HG03135 (cell line): ENCODE measurements at regions not wholly inside any gene's neighbourhood (a gene's known extent, or its start where the extent isn't known, plus 50 kb on each side); places are given as distances from the start of the nearest gene placed in this dataset.

Experiments
- ATAC-seq: cut with Tn5 transposase; IDR thresholded peaks from one replicate; pipeline ENCODE4 v1.9.1; 2021; ENCODE audit warnings: mild to moderate bottlenecking, moderate library complexity; ENCODE audit not compliant: unreplicated experiment

- no peak for ATAC-seq
These were observed 130.1 kb downstream of the MRPL36 start for GRCh38 chr5:1669276-1670155.

GRCh38 chr5:1668141-1668721, 131.4 kb downstream of the MRPL36 start:
- ATAC-seq, result no peak

GRCh38 chr5:1667648-1668140, 131.9 kb downstream of the MRPL36 start:
- ATAC-seq, result no peak

DNA sequence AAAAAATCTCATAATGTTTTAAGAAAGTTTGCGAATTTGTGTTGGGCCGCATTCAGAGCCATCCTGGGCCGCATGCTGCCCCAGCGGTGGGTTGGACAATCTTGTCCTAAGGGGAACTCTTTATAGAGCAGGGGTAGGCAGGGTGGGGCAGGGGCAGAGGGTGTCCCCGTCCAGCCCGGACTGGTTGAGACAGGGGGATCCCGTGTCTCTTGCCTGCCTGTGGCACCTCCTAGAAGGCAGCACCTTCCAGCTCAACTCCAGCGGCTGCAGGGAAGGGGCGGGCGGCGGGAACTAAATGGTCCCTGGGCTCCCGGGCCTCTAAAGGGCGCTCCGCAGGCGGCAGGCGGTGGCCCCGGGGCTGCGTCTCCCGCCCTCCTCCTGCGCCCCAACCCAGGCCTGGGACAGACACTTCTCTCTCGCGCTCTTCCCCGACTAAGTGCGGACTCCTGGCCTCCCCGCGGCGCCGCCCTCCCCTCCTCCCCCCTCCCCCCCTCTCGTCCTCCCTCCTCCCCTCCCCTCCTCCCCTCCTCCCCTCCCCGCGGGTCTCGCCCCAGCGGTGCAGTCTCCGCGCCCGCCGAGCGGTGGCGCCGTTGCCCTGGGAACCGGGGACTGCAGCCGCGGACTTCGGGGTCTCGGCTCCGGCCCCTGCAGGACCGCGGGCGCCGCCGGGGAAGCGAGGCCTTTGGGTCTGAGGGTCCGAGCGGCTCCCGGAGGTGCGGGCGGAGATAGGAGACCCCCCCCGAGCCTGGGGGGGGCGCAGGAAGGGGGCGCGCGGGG, 132.6 kb downstream of the MRPL36 start:
- no peak for ATAC-seq

DNA sequence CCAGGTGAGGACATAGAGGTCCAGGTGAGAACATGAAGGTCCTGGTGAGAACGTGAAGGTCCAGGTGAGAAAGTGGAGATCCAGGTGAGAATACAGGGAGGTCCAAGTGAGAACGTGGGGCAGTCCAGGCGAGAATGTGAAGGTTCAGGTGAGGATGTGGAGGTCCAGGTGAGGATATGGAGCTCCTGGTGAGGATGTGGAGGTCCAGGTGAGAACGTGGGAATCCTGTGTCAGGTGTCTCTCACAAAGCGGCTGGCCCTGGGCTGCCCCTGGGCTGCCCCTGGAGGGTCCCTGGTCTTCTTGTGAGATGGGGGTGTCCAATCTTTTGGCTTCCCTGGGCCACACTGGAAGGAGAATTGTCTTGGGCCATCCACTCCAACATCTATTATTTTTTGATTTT, 133.4 kb downstream of the MRPL36 start:
- no peak for ATAC-seq

- no peak for ATAC-seq
These were observed 133.8 kb downstream of the MRPL36 start for GRCh38 chr5:1665803-1666202.

DNA sequence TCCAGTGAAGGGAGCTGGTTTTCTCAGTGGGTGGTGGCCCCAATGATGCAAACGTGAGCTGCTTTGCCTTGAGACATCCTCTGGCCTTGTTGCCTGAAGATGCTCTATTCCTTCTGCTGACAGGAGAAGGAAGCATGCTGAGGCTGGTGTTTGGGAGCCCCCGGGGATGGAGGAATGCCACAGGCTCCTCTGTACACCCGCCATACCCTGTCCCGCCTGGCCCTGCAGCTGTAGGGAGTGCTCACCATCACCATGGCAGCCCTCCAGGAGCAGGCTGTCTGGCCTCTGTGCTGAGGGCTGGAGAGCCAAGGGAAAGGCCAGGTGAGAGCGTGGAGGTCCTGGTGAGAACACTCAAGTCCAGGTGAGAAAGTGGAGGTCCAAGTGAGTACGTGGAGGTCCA, 134.4 kb downstream of the MRPL36 start:
- ATAC-seq, result no peak

GRCh38 chr5:1663186-1663585, 136.5 kb downstream of the MRPL36 start:
- ATAC-seq, result no peak

GRCh38 chr5:1662559-1663085, 137.0 kb downstream of the MRPL36 start:
- no peak for ATAC-seq

DNA sequence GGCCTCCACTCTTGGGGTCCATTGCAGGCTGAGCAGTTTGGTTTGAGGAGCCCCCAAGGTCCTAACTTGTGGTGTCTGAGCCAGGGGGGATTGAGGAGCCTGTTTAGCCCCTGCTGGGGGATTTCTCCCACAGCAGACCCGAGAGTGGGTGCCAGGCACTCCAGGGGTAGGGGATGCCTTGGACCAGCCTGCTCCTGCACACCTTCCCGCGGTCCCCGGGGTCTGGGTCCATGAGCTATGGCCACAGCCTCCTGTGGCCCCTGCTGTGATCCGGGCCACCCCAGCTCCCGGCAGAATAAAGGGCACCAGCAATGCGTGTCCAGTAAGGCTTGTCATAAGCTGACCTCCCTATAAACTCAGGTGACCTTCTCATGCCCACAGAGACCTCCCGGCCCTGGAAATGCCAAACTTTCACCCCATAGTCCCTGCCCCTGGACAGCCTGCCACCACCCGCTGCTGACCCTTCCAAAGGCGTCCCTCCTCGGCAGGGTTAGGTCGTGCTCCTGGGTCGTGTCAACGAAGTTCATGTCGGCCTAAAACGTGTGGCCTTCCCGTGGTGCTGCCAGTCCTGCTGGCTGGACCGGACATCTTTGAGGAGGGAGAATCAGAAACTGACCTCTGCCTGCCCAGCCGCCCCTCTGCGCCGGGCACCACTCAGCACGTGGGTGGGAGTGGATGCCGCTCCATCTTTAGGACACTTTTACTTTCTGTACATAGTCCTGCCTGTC, 137.6 kb downstream of the MRPL36 start:
- no peak for ATAC-seq

GRCh38 chr5:1661311-1661710, 137.6 kb upstream of the LPCAT1 start:
- no peak for ATAC-seq

- no peak for ATAC-seq
These were observed 136.8 kb upstream of the LPCAT1 start for GRCh38 chr5:1660511-1660910.

GRCh38 chr5:1660001-1660400, 136.2 kb upstream of the LPCAT1 start:
- no peak for ATAC-seq

DNA sequence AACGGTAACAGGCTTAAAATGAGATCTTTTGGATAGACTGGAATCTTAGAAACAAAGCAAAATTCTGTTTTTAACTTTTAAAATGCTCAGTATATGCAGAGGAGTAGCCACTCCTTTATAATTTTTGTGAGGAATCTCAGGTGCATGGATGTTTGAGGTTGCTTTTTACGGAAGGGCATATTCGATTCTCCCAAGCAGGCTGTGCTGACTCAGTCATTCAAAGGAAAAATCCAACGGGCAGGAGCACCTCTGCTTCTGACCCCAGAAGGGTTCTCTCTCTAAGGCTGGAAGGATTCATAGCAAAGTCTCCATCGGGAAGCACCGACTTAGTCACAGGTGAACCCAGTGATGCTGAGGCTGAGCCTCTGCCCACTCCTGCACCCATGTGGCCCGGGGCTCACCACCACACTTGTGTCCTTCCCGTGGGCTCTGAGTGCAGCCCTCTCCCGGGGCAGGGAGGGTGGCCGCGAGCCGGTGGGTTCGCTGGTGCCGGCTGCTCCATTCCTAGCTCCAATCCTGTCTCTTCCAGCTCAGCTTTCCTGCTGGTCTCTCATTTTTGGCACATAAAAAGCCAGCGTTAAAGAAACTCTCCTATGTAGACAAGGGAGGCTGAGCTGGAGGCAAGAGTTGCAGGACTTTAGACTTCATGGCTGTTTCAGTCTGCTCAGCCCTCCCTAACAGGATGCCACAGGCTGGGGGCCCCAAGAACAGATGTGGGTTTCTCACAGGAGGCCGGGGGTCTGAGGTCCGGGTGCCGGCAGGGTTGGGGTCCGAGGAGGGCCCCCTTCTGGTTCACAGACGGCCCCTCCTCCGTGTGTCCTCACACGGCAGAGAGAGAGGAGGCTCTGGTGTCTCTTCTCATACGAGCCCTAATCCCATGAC, 135.6 kb upstream of the LPCAT1 start:
- no peak for ATAC-seq

DNA sequence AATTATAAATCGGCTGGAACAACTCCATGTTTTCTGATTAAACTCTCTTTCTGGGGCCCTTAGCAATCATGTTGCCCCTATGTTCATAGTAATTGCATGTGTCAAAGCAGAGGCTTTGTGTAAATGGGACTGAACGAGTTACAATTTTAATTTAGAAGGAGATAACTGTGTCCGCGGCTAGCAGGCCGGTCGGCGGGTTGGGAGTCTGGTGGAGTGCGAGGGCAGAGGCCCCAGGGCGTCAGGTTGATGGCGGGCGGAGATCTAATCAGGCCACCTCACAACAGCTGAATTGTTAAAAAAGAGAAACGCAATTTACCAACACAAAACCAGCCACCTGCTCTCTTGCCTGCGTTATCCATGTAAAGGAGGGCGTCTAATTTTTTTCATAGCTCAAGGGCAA, 134.9 kb upstream of the LPCAT1 start:
- ATAC-seq, result no peak

DNA sequence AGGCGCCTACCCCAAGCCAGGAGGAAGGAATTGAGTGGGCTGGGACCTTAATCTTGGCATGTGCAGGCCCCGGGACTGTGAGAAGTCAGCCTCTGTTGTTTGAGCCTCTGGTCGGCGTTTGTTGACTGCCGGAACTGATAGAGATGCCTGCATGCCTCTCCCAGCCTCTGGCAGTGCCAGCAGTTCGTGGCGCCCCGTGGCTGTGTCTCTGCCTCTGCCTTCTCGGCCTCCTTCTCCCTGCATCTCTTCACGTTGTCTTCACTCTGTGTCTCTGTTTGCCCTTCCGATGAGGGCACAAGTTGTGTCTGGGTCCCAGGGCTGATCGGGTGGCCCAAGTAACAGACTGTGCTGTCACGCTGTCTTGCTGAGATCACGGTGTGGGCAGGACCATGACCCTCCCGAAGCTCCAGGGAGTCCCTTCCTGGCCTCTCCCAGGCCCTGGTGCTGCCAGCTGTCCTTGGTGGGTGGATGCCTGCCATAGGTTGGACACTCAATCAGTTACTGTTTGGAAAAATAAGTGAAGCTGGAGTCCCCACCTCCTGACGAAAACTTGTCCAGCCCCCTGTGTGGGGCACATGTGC, 133.5 kb upstream of the LPCAT1 start:
- no peak for ATAC-seq

- ATAC-seq, result no peak
These were observed 132.7 kb upstream of the LPCAT1 start for GRCh38 chr5:1656271-1656975.

DNA sequence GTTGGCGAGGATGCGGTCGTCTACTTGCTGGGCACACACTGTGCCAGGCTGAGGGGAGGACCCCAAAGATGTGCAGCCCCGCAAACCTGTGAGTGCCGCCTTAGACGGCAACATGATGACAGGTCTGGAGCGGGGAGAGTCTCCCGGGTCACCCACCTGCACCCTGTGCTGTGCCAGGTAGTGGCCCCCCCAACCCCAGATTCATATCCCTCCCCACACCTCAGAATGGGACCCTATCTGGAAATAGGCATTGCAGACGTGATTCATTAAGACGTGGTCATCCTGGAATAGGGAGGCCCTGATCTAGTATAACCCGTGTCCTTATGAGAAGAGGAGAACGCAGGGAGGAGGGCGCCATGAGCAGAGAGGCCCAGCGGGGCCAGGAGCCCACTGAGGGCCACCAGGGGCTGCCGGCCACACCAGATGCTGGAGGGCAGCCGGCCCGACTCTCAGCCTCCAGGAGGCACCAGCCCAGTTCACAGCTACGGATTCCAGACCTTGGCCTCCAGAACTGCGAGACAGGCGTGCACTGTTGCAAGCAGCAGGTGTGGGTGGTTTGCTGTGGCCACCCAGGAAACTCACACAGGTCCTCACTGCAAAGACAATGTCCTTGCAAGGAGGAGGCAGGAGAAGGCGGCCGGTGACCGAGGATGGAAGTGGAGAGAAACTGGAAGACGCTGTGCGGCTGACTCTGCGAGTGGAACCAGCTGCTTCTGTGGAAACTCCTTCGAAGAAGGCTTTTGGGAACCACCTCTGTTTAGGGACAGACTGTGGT, 131.9 kb upstream of the LPCAT1 start:
- ATAC-seq, result no peak
